ENCODE measurements at regions not wholly inside any gene's neighbourhood (a gene's known extent, or its start where the extent isn't known, plus 50 kb on each side); places are given as distances from the start of the nearest gene placed in this dataset.

GRCh38 chr22:47627556-47628253 lies 865.3 kb downstream of the TBC1D22A start:
- DNase-seq (ENCODE audit: low spot score in 2 of 2): no peak
- Mint-ChIP-seq H3K9me3 (no peaks in the 10 kb centered on the region), H3K4me3 (no peak overlapping the region), H3K27ac (no peak overlapping the region), H3K4me1 (no peaks in the 10 kb centered on the region), H3K27me3 (peaks cover 1% of the 10 kb centered on the region), H3K36me3 (no peaks in the 10 kb centered on the region)
- ATAC-seq (ENCODE audit: low read depth): no peak

GRCh38 chr22:47626428-47627390 lies 864.3 kb downstream of the TBC1D22A start:
- no peak for ATAC-seq (ENCODE audit: low read depth)
- no peaks in the 10 kb centered on the region for H3K9me3 Mint-ChIP-seq
- H3K4me1 Mint-ChIP-seq: no peaks in the 10 kb centered on the region
- DNase-seq (ENCODE audit: low spot score in 2 of 2): no peak
- peaks cover 6% of the 10 kb centered on the region for H3K27me3 Mint-ChIP-seq
- no peak overlapping the region for H3K27ac Mint-ChIP-seq
- H3K36me3 Mint-ChIP-seq: no peaks in the 10 kb centered on the region
- no peak overlapping the region for H3K4me3 Mint-ChIP-seq

GRCh38 chr22:47625531-47626427 lies 863.3 kb downstream of the TBC1D22A start:
- H3K27ac Mint-ChIP-seq: no peak overlapping the region
- H3K9me3 Mint-ChIP-seq: no peaks in the 10 kb centered on the region
- DNase-seq (ENCODE audit: low spot score in 2 of 2) (no peak), ATAC-seq (ENCODE audit: low read depth) (no peak)
- H3K36me3 Mint-ChIP-seq: no peaks in the 10 kb centered on the region
- no peak overlapping the region for H3K4me3 Mint-ChIP-seq
- peaks cover 6% of the 10 kb centered on the region for H3K27me3 Mint-ChIP-seq
- no peaks in the 10 kb centered on the region for H3K4me1 Mint-ChIP-seq

GRCh38 chr22:47625013-47625385 lies 862.5 kb downstream of the TBC1D22A start:
- peaks cover 6% of the 10 kb centered on the region for H3K27me3 Mint-ChIP-seq
- H3K4me1 Mint-ChIP-seq: no peaks in the 10 kb centered on the region
- H3K27ac Mint-ChIP-seq: no peak overlapping the region
- H3K9me3 Mint-ChIP-seq: no peaks in the 10 kb centered on the region
- no peaks in the 10 kb centered on the region for H3K36me3 Mint-ChIP-seq
- H3K4me3 Mint-ChIP-seq: no peak overlapping the region
- ATAC-seq (ENCODE audit: low read depth): no peak
- no peak for DNase-seq (ENCODE audit: low spot score in 2 of 2)

GRCh38 chr22:47624252-47625012 lies 862.0 kb downstream of the TBC1D22A start:
- Mint-ChIP-seq H3K9me3 (no peaks in the 10 kb centered on the region), H3K36me3 (no peaks in the 10 kb centered on the region), H3K27ac (no peak overlapping the region), H3K4me3 (no peak overlapping the region), H3K27me3 (peaks cover 6% of the 10 kb centered on the region), H3K4me1 (no peaks in the 10 kb centered on the region)
- DNase-seq (ENCODE audit: low spot score in 2 of 2) (no peak), ATAC-seq (ENCODE audit: low read depth) (no peak)

- peaks cover 6% of the 10 kb centered on the region for H3K27me3 Mint-ChIP-seq
- ATAC-seq (ENCODE audit: low read depth): no peak
- H3K36me3 Mint-ChIP-seq: no peaks in the 10 kb centered on the region
- DNase-seq (ENCODE audit: low spot score in 2 of 2): no peak
- no peak overlapping the region for H3K27ac Mint-ChIP-seq
- H3K4me3 Mint-ChIP-seq: no peak overlapping the region
- H3K4me1 Mint-ChIP-seq: no peaks in the 10 kb centered on the region
- H3K9me3 Mint-ChIP-seq: no peaks in the 10 kb centered on the region
These were observed 861.3 kb downstream of the TBC1D22A start for GRCh38 chr22:47623763-47624148.

GRCh38 chr22:47623066-47623762 lies 860.8 kb downstream of the TBC1D22A start:
- Mint-ChIP-seq H3K9me3 (no peaks in the 10 kb centered on the region), H3K4me1 (no peaks in the 10 kb centered on the region), H3K36me3 (no peaks in the 10 kb centered on the region), H3K4me3 (no peak overlapping the region), H3K27ac (no peak overlapping the region), H3K27me3 (peaks cover 6% of the 10 kb centered on the region)
- DNase-seq (ENCODE audit: low spot score in 2 of 2): no peak
- ATAC-seq (ENCODE audit: low read depth): no peak

GRCh38 chr22:47622541-47622940 lies 860.1 kb downstream of the TBC1D22A start:
- DNase-seq (ENCODE audit: low spot score in 2 of 2) (no peak), ATAC-seq (ENCODE audit: low read depth) (no peak)
- no peaks in the 10 kb centered on the region for H3K36me3 Mint-ChIP-seq
- peaks cover 6% of the 10 kb centered on the region for H3K27me3 Mint-ChIP-seq
- H3K4me1 Mint-ChIP-seq: no peaks in the 10 kb centered on the region
- no peaks in the 10 kb centered on the region for H3K9me3 Mint-ChIP-seq
- no peak overlapping the region for H3K4me3 Mint-ChIP-seq
- H3K27ac Mint-ChIP-seq: no peak overlapping the region

GRCh38 chr22:47621253-47621652 lies 858.8 kb downstream of the TBC1D22A start:
- no peak for ATAC-seq (ENCODE audit: low read depth)
- no peaks in the 10 kb centered on the region for H3K4me1 Mint-ChIP-seq
- no peaks in the 10 kb centered on the region for H3K36me3 Mint-ChIP-seq
- H3K27me3 Mint-ChIP-seq: peaks cover 5% of the 10 kb centered on the region
- H3K27ac Mint-ChIP-seq: no peak overlapping the region
- no peak for DNase-seq (ENCODE audit: low spot score in 2 of 2)
- H3K4me3 Mint-ChIP-seq: no peak overlapping the region
- no peaks in the 10 kb centered on the region for H3K9me3 Mint-ChIP-seq

GRCh38 chr22:47620391-47620790 lies 857.9 kb downstream of the TBC1D22A start:
- H3K36me3 Mint-ChIP-seq: no peaks in the 10 kb centered on the region
- H3K27me3 Mint-ChIP-seq: peaks cover 5% of the 10 kb centered on the region
- DNase-seq (ENCODE audit: low spot score in 2 of 2) (no peak), ATAC-seq (ENCODE audit: low read depth) (no peak)
- H3K4me3 Mint-ChIP-seq: no peak overlapping the region
- no peaks in the 10 kb centered on the region for H3K4me1 Mint-ChIP-seq
- H3K9me3 Mint-ChIP-seq: no peaks in the 10 kb centered on the region
- no peak overlapping the region for H3K27ac Mint-ChIP-seq

- ATAC-seq (ENCODE audit: low read depth): no peak
- Mint-ChIP-seq H3K9me3 (no peaks in the 10 kb centered on the region), H3K27me3 (peaks cover 5% of the 10 kb centered on the region), H3K4me3 (no peak overlapping the region), H3K4me1 (no peaks in the 10 kb centered on the region), H3K27ac (no peak overlapping the region), H3K36me3 (no peaks in the 10 kb centered on the region)
- no peak for DNase-seq (ENCODE audit: low spot score in 2 of 2)
These were observed 857.2 kb downstream of the TBC1D22A start for GRCh38 chr22:47619631-47620030.

- peaks cover 6% of the 10 kb centered on the region for H3K27me3 Mint-ChIP-seq
- no peak overlapping the region for H3K27ac Mint-ChIP-seq
- H3K4me1 Mint-ChIP-seq: no peaks in the 10 kb centered on the region
- H3K36me3 Mint-ChIP-seq: no peaks in the 10 kb centered on the region
- no peak overlapping the region for H3K4me3 Mint-ChIP-seq
- DNase-seq (ENCODE audit: low spot score in 2 of 2): no peak
- ATAC-seq (ENCODE audit: low read depth): no peak
- H3K9me3 Mint-ChIP-seq: no peaks in the 10 kb centered on the region
These were observed 855.9 kb downstream of the TBC1D22A start for GRCh38 chr22:47618180-47619010.
